ENCODE measurements at regions not wholly inside any gene's neighbourhood (a gene's known extent, or its start where the extent isn't known, plus 50 kb on each side); places are given as distances from the start of the nearest gene placed in this dataset.

DNA sequence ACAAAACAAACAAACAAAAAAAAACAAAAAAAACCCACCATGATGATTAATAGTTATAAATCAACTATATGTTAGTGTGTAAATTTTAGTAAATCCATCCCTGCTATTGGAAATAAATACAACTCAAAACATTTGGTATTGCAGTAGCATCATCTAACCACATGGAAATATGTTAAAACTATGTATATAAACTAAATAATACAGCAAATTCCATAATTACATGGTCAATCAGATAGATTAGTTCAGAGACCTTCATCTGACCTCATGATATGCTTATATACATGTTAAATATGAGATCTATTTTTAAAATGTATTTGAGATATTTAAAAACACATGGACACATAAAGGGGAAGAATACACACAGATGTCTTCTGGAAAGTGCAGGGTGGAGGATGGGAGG, 384.2 kb downstream of the TMX3 start:
- no peak for DNase-seq

DNA sequence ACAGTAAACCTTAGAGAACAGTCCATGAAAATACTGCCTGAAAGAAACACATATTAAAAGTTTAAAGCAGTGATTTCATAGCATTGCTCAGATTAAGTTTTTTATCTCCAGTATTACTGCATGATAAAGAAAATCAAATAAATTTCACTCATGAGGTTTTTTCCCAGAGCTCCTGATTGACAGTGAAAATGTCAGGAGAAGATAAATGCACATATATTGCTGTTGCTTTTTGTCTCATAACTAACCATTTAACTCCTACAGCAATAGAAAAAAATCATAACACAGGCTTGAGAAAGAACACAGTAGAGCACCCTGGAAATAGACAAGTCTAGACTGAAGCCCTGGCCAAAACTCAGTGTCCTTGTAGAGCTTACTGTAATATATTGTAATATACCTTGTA, 391.0 kb downstream of the TMX3 start:
- no peak for DNase-seq

DNA sequence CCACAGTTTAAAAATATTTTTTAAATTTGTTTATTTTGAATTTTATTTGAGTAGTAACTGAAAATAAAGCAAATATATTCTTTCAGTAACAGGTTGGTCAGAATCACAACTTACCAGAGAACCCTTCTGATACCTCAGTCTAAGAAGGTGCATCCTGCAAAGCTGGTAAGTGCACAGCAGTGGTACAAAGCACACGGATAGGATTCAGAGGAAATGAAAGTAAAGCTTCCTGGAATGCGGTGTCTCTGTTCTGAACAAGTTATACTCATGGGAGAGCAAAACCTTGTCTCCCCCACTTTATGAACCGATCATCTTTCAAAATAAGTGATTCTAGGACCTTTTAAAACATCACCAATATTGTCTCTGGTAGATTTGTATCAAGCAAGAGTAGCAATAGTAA, 398.3 kb downstream of the TMX3 start:
- DNase-seq, result no peak

DNA sequence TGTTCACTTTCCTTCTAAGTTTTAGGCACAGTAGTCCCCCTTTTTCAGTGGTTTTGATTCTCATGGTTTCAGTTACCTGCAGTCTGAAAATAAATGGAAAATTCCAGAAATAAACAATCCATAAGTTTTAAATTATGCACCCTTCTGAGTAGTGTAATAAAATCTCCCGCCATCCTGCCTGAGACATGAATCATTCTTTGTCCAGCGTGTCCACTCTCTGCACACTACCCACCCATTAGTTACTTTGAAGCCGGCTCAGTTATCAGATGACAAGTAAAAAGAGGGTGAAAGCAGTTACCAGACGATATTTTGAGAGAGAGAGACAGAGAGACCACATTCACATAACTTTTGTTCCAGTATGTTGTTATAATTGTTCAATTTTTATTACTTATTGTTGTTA, 400.5 kb downstream of the TMX3 start:
- DNase-seq, result no peak

DNA sequence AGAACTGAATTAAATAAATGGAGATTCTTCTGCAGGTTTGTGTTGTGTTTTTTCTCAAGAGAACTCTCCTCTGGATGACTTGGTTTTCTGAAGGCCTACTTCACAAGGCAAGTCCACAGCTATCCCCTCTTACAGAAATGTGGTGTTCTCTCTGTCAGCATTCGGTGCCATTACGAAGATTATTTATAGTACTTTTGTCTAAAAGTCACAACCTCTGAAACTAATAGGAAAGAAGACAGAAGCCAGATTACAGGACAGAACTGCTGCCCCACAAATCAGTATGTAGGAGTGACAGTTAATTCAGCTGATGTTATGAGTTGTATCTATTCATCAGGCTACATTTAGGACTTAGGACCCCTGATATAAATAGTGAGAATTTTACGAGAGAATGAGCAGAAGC, 413.5 kb downstream of the TMX3 start:
- no peak for DNase-seq

DNA sequence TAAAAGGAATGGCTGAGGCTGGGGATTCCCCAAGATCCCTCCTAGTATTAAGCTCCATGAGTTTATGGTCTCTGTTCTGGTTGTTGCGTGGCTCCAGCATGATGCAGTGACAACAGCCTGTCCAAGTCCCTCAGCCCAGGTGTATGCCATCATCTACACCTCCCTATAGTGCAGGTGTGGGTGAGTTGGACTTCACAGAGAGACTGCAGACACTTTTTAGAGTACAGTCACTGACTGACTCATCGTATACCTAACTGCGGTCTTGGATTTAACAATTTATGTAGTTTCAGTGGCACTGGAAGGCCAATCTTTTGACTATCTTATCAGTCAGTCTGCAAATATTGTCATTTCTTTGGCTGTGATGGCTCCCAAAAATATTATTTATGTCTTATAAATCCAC, 415.0 kb downstream of the TMX3 start:
- no peak for DNase-seq

DNA sequence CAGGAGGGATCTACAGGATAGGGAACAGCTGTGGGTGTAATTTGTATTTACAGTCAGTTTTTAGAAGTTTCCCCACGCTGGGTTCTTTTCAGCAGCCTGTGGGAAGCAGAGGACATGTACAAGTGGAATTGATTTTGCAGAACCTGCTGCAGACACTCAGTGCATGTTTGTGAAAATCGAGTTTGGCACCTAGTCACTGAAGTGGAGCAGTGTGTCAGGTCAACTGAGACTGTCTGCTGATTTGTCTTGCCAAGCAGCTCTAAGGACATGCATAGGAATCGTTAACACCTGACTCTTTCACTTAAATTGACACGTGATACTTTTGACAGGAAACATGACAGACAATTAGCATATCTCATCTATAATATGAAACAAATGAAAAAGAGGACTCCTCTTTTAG, 416.6 kb downstream of the TMX3 start:
- DNase-seq, result no peak

DNA sequence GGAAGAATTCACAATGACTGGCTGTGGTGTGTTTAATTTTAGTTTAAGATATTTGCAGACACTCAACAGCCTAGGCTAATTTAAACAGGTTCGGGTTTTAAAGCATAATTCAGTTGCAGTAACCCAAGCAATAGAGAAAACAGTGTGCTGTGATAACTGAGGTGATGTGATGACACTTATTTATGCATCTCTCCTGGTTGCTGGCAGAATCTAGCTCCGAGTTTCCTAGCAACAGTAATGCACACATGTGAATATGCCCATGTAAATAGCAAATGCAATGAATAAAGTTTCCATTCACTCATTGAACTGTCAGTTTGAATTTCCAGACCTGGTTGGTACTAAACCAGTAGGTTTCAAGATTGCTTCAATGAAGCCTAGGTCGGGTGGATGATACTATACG, 426.5 kb downstream of the TMX3 start:
- no peak for DNase-seq

DNA sequence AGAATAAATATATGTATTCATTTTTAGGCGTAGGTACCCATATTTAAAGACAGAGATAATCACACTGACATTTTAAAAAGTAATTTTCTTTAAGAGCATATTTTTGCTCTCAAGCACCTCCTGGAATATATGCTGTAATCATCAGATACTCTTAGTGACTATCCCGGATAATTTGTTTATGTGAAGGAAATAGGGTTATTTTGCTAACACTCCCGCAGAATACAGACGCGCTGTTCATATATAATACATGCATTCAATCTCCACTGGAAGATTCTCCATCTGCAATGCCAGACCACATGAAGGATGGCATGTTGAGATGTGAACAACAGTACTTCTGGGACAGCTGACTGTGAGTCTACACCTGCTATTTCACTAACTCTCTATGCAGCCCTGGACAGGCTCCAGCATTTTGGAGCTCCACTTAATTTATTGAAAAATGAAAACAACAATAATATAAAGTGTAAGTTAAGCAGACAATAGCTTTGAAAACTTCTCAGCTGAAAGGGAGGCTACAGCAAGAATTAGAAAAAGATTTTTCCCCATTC, 430.6 kb downstream of the TMX3 start:
- no peak for DNase-seq

DNA sequence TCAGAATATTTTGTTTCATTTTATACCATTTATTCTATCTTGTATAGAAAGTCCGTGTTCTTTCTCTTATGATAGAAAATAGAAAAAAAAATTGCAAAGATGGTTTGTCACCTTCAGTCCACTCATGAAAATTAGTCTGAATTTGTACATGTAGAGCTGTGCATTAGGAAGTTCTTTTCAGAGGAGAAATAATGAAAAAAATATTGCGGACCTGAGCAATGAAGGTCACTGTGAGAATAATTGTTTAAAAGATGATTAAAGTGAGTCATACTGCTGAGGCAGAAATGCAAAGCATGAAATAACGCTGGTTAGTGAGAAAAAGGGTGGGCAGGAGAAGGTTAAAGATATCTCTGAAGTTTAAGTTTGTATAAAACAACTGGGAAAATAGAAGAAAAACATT, 431.1 kb downstream of the TMX3 start:
- DNase-seq, result no peak

DNA sequence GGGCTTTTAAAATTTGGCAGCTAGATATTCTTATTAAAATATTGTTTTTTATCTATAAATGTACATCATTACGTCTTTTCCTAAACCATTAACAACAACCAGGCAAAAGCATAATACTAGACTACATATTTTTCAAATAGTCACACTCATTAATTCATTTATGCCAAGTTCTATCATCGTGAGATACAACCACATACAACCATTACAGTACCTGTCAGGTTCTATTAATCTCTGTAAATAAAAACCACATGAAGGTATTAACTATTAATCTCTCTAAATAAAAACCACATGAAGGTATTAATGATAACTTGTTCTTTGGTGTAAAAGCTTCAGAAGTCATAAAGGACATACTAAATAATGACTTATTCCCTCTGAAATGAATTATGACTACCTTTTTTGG, 432.7 kb downstream of the TMX3 start:
- DNase-seq, result no peak

DNA sequence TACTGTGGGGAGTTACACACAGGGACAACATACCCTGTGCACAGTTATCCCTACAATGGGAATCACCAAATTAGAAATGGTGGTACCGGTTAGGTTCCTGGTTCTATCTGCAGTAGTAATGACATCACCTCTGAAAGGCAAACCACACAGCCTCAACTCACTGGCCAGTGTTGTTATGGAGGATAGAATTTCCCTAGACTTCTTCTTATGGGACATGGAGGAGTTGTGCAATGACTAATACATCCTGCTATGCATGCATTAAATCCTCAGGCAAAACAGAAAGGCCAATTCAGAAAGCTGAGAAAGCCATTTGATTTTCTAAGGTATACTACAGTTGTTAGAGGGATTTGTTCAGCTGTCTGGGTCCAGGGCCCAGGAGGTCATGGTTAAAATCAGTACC, 439.3 kb downstream of the TMX3 start:
- DNase-seq, result no peak

DNA sequence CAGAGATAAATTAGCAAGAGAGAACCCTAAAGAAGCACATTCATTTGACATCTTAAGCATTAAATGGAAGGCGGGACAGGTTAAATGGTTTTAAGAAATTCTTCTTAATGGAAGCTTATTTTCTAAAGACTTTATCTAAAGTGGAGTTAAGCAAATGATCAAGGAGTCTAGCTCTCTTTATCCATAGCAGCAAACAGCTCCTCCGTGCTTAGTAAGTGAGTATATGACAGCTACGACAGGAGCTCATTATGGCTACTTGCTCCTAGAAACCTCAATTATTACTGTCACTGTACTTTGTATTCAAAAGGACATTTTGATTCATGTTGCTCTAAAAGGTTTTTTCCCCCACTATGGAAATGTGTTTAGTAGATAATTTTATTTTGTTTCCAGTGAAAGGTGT, 444.9 kb downstream of the TMX3 start:
- no peak for DNase-seq

DNA sequence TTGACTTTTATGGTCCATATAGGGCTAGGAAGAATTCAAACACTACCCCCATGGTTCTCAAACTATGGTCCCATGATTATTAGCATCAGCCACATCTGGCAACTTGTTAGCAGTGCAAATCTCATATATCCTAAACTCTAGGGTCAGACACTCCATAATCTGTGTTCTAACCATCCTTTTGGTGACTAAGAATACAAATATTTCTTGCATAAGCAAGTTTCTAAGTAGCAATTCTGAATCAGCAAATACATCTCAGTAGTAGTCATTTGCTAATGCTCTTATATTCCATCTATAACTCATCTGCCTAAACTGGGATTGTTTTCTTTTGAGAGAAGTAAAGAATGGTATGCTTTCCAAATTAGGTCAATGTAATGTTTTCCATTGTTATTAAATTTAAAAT, 447.3 kb downstream of the TMX3 start:
- DNase-seq, result no peak

DNA sequence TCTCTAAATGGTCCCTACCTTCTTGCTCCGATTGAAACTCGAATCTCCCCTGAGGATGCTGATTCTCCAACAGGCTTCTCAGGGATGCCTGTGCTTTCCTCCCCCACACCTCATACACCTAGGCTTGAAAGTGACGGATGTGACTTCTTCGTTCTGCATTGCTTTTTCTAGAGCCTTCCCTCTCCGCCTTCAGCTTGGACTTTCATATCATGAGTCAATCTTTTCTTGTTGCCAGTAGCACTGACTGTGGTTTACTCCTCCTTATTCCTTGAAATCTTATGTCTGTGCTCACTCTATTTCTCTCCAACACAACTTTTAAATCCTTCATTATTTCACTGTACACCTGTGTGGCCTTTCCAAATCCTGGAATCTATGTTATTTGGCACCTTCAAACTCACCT, 451.4 kb downstream of the TMX3 start:
- no peak for DNase-seq

DNA sequence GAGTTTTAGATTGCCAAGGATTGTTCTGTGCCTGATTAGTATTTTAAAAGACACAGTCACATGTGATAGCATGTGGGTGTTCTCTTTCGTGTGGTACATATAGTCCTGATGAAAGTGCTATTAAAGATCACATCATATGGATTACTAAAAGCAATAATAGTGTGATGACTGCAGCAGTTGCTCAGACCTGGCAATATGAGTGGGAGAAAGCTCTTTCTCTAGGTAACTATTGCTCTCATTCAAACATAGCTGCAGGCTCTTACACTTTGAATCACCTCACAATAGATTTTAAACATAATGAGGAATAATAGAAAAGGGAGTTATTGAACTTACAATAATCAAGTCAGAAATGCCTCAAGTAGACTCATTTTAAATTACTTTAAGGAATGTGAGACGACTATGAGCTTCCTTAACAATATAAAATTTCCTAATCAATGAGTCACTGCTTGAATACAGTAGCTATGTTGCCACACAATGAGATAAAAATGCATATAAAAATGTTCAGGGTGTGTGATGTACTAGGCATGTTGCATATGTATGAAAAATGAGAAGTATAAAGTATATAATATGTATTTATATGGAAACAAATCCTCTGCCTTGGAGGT, 452.1 kb downstream of the TMX3 start:
- DNase-seq, result no peak

DNA sequence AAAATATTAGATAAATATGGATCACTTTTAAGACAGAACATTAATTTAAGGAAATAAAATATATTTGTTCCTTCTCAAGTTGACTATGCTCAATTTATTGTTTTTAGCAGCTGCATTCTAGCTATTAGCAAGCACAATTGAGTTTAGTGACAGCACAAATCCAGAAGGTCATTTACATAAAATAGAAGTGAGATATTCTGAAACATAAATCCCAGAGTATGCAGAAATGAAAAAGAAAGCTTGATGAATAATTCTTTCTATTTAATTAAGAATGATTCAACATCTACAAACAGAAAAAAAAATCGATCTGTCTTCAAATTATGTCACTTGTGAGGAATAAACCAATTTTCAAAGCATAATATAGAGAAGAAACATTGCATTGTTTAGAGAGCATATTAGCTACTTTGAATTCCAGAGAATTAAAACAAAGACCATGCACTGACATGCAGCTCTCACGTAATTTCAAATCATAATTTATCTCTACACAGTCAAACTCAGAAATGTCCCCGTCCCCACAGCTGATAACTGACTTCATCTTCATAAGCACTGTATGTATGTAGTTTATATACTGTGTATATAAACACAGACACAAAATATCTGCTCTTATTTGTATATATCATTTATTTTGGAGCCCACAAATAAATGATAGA, 458.4 kb downstream of the TMX3 start:
- no peak for DNase-seq

DNA sequence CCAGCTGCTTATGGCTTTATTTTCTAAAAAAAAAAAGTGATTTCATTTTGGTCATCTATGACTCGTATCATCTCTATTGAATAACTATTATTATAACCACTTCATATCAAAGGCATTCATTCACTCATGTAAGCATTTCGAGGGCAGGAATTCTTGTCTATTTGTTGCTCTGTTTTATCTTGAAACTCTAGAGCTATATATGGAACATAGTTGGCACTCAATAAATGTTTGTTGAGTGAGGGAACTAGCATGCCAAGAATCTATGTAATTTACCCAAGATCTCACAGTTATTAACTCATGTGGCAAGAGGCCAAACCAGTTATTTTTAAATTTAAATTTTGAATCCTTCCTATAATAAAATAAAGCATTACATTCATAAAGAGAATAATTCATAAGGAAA, 470.1 kb downstream of the TMX3 start:
- DNase-seq, result no peak

DNA sequence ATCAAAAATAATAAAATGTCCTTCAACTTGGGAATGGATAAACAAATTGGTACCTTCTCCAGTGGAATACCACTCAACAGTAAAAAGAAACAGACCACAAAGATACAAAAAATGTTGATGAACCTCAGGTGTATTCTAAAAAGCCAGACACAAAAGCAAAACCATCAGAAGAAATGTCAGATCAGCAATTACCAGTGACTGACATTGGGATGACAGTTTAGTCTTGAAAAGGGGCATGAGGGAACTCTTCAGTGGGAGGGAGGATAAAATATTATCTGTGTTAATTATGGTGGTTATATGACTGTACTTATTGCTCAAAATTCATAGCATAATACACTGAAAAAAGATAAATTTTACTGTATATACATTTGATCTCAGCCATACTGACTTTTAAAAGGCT, 473.0 kb downstream of the TMX3 start:
- DNase-seq, result no peak

DNA sequence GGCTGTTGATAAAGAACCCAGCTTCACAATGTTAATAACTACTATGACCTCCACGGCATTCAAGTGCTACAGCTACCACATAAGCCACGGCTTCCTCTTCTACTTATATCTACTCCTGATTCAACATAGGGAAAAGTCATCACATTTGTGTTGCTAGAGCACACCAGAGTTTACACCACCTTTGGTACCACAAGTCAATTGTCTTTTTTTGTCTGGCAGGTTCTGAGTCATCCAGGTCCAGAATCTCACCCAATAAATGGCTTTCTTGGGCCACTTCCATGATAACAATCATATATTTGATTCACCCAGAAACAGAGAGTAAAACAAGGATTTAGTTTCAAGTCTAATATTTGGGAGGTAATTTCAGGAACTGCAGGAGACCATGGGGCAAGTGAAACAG, 480.2 kb downstream of the TMX3 start:
- no peak for DNase-seq

DNA sequence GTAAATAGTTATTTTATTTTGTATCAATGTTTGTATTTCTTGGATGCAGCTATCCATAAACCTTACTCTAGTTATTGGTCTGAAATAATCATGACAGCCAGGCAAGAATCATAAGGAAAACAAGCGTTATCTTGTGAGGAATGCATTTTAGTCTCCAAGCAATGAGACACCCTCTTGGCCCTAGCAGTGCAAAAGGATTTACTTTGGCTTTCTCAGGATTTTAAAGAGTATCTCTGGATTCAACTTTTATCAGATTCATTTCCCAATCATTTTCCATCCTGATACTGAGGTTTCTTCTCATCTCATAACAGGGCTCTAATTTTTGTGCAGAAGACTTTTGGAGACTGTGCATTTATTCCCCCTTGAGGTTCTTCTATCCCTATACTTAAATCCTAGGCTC, 480.8 kb downstream of the TMX3 start:
- DNase-seq, result no peak

DNA sequence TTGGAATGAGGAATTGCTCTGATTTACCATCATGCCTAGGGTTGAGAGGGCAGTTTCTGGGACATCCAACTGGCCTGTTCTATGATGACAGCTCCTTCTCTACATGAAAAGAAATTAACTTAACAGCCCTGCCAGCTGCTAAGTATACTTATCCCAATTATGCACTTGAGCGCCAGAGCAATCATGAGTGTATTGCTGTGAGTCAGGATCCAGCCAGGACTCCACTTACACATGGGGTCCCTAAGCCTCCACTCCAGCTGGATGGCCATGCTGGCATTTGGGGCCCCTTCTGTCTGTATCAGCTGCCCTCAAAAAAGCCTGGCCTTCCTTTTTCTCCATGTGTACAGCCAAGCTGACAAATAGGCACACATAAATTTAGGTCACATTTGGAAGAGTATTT, 481.9 kb downstream of the TMX3 start:
- DNase-seq, result no peak

DNA sequence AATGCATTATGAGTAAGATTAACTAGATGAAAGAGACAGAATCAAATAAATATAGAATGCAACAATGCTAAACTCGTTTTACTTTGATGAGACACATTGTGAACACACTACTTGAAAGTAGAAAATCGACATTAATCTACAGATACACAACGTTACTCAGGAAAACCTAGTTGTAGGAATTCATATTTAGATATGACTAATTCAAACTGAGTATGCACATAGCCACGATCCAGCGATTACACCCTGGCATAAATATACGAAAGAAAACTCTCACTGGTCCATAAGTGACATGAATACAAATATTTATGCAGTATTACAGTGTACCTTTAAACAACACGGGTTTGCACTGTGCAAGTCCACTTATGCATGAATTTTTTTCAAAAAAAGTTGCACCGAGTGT, 485.6 kb downstream of the TMX3 start:
- no peak for DNase-seq

DNA sequence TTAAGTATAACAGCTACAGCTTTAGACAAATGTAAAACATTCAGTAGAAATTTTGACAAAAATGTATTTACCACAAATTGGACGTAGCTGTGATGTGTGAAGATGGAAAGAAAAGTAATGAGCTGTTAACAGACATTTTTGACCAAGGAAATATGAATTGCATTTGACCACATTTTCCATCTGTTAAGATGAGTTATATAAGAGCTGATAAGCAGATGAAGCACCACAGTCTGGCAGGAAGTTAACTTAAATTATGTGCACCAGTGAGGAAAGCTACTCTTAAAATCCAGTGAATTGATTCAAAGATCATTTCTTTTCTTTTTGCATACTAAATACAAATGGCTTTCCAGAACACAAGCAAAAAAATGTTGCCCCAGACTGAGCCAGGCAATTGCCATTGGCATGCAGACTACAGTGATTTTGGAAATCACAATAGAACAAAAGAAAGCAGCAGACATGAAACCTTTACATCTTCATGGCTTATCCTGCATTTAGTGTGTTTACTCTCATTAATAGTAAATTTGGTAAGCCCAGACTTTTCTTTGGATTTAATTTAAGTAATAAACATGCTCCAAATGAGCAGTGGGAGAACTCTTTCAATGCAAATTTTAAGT, 493.7 kb downstream of the TMX3 start:
- no peak for DNase-seq

DNA sequence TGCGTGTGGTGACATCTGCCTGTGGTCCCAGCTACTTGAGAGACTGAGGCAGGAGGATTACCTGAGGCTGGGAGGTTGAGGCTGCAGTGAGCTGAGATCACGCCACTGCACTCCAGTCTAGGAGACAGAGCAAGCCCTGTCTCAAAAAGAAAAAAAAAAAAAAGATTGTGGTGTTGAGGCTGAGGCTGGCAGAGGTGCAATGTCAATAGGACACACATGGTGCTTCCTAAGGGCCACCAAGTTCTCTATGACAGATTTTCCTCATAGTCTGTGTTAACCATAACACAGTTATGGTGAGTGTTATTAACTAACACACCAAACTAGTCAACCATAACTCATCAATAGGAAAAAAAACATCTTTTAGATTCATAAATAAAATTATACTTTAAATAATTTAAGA, 494.4 kb downstream of the TMX3 start:
- no peak for DNase-seq
